SK-MEL-5 (cell line): ENCODE measurements at regions not wholly inside any gene's neighbourhood (a gene's known extent, or its start where the extent isn't known, plus 50 kb on each side); places are given as distances from the start of the nearest gene placed in this dataset.
"Not testable (repeated sequence)": the region's sequence is repeated elsewhere in the genome, so short reads cannot be mapped to it uniquely, and the experiment has no call there.

Experiments used
- DNase-seq: peaks from one replicate; pipeline ENCODE4 v3.0.0-alpha.2; 2016; ENCODE audit warnings: low read depth, low spot score
- in situ Hi-C: cut with HindIII; loops from 2 replicates; pipeline ENCODE4 v1.10.0; 2016; ENCODE audit warnings: low sequenced_read_pairs, high pct_unique_total_duplicates, low pct_unique_long_range_greater_than_20kb

DNA sequence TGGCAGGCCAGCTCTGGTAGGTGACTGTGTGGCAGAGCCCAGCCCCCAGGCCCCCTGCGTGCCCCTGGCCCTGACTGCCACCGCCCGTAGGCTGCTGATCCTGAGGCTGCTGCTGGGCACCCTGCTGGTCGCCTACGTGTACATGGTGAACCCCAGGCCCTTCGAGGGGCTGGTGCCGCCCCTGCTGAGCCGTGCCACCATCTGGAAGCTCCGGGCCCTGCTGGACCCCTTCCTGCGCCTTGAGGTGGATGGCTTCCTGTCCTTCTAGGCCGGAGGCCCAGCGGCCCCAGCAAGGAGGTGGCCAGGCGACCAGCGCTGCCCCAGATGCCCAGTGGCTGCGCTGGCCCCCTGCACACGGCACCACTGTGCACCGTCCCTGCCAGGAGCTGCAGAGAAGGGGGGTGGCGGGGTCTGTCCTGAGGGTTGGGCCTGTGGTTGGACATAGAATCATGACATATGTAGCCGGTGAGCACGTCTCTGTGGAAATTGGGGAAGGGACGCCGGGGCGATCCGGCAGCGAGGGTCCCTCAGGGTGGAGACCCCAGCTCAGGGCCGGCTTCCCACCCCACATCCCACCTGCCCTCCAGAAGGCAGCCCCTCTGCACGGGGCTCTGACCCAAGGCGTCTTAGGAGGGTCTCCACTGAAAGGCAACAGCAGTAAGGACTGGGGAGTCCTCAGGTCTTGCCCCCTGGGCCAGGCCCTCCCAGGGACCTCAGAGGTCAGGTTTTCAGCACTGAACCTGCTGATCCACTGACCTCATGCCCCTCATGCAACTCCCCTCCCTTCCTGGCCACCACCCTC is 185.4 kb downstream of the IGLL1 start:
- in situ Hi-C loops, result no loop called here
- DNase-seq, result no peak

DNA sequence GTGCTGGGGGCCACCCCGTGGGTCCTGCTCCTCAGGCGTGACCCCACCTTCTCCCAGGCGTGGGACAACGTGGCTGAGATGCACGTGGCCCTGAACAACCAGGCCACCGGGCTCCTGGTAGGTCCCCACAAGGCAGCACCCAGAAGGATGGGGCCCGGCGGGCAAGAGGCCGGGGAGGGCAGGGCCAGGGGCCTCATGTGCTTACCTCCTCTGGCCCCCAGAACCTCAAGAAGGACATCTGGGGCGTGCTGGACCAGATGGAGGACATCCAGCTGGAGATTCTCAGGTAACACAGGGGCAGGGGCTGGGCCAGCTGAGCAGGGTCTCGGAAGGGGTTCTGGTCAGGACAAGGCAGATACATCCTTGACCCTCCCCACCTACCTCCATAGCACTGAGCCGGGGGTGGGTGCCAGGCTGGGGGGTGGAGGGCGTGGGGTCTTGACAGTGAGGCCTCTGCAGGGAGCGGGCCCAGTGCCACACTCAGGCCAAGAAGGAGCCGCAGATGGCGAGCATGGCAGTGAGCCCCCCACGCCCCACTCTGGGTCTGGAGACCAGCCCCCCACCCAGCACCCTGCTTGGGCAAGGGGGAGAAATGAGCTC is 186.3 kb downstream of the IGLL1 start:
- DNase-seq, result no peak
- in situ Hi-C loops, result no loop called here

DNA sequence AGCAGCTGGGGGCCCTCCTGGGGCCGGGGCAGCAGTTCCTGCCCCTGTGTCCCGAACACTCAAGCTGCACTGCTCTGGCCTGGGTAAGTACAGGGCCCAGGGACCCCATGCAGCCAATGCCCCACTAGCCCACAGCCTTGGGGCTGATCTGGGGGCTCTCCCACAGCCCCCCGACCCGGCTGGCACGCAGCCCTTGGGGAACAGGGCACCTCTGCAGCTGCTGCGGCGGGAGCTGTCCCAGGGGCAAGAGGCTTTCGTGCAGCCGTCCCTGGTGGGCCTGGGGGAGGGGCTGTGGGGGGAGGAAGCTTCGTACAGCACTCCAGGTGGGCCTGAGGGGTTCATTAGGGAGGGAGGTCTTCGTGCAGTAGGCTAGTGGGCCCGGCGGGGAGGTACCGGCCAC is 186.9 kb downstream of the IGLL1 start:
- in situ Hi-C loops, DNase-seq: not testable (repeated sequence)

DNA sequence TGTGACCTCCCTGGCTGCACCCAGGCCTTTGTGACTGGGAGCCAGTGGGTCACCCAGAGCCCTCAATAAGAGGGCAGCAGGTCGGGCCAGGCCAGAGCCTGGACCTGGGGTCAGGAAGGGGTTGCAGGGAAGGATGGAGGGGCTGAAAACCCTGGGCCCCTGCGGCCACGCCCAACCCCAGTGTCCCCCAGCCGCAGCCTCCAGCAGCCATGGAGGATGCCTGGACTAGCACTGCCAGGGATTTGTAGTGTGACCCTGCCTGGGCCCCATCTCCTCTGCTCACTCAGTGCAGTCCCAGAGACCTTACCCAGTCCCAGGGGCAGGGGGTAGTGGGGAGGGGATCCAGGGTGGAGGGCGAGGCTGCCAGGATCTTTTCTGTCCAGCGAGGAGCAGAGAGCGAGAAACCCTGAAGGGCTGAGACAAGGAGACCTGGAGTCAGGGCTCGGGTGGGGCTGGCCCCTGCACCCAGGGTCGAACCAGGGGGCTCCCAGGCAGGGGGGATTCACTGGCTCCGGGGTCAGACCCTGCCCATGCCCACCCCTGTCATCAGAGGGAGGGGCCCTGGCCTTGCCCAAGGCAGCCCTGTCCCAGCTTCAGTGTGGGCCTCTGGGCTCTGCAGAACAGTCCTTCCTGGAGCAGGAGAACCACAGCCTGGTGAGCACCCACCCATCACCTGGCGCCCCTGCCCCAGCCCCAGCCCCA is 187.5 kb downstream of the IGLL1 start:
- no peak for DNase-seq
- in situ Hi-C loops, result no loop called here

DNA sequence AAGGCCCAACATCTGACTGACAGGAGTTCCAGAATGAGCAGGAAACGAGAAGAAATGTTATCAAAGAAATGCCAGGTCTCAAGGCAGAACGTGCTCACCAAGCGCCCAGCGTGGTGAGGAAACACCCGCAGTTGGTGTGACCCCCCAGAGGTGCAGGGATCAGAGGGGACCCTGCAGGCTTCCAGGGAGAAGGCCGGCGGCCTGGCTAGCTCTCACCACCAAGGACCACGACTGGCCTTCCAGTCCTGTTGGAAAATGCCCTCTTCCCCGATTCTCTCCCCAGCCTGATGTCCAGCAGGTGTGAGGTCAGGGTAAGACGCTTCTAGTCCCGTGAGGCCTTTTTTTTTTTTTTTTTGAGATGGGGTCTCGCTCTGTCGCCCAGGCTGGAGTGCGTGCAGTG is 189.1 kb downstream of the IGLL1 start:
- in situ Hi-C loops, result no loop called here
- no peak for DNase-seq

DNA sequence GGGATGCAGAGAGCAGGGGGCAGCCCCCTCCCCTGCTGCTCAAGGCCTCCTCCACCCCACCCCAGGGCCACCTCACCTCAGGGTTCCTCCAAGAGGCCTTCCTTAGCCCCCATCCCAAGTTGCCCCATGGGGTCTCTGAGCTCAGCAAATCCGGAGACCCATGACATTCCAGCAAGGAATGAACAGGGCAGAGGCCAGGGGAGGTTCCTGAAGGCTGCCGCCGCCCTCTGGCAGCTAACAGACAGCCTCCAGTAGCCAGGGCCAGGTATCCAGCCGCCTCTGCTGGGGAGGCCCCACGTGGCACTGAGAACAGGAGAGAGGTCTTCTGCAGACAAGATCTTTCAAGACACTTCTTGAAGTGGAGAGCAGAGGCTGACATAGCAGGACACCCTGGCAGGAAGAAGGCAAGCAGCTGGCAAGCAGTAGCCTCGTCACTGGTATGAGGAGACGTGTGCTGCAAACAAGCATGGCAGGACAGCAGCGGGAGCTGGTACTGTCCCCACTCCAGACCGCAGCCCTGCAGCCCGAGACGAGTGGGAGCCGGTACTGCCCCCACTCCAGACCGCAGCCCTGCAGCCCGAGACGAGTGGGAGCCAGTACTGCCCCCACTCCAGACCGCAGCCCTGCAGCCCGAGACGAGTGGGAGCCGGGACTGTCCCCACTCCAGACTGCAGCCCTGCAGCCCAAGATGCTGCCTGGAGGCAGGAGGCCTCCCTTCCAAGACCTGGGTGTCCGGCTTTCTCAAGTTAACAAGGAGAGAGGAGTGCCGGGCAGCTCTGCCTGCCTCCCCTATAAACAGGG is 190.6 kb downstream of the IGLL1 start:
- in situ Hi-C loops, result no loop called here
- DNase-seq, result no peak

DNA sequence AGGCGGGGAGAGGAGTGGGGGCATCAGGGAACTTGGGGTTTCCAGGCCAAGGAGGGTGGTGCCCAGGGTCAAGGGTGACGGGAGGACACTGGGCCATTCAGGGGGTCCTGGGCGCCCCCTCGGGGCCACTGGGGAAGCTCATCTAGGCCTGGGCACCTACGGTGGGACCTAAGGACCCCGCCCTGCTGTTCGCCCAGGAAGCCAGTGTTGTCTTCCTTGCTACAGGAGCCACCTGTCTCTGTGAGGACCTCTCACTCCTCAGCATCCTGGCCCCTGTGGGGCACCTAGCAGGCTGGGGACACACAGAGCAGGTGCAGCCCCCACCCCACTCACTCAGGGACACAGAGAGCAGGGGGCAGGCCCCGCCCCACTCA is 191.6 kb downstream of the IGLL1 start:
- in situ Hi-C loops, result no loop called here
- no peak for DNase-seq

DNA sequence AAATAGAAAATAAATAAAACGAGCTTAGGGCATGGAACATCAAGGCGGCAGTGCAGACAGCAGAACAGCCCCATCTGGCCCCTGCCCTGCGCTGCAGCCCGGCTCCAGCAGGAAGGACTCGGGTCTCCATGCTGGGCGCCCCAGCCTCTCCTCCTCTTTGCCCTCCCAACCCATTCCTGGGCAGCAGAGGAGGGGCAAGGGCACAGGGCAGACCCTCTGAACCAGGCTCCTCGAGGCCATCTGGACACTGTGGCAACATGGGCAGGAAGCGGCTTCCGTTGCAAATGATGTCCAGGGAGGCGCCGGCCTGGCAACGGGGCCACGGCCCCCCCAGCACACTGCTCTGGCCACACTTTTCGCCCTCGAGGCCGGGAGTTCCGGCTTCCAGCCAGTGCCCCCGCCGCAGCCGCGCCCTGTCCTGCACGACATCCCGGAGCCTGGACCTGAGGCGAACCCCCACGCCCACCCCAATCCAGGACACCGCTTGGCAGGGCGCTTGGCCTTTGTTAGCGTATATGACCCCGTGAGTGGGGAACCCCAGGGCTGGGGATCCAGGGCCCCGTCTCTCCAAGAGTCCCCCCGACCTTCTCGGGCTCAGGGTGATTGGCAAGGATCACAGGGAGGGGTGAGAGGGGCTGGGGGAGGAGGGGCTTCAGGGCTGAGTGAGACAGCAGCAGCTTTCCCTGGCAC is 192.1 kb downstream of the IGLL1 start:
- in situ Hi-C loops, result no loop called here
- no peak for DNase-seq

DNA sequence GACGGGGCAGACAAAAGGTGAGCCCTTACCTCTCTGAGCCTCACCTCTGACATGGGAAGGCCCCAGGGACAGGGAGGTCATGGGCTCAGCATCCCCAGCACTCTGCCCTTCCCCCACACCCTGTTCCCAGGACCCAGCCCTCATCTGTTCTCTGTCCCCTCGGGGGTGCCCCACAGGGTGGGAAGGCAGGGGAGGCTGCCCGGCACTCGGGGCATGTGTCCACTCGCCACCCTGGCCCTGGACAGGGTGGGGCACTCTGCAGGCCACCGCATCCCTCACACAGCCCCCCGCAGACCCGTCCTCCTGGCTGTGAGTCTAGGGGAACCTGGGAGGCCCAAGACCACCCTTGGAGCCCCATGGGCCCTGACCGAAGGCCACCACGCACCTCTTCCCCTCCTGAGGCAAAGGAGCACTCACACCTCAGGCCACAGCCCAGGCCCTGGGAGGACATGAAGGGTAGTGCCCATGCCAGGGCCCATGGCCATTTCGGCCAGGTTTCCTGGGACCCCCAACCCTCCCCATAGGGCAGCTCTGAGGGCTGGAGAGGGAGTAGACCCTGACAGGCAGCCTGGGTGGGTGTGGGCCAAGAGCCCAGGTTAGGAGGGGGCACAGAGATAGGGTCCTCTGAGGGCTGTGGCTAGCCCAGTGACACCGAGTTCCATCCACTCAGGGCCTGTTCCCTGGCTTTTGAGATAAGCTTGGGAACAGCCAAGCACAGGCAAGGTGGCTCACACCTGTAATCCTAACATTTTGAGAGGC is 193.1 kb downstream of the IGLL1 start:
- in situ Hi-C loops, result no loop called here
- DNase-seq, result no peak

DNA sequence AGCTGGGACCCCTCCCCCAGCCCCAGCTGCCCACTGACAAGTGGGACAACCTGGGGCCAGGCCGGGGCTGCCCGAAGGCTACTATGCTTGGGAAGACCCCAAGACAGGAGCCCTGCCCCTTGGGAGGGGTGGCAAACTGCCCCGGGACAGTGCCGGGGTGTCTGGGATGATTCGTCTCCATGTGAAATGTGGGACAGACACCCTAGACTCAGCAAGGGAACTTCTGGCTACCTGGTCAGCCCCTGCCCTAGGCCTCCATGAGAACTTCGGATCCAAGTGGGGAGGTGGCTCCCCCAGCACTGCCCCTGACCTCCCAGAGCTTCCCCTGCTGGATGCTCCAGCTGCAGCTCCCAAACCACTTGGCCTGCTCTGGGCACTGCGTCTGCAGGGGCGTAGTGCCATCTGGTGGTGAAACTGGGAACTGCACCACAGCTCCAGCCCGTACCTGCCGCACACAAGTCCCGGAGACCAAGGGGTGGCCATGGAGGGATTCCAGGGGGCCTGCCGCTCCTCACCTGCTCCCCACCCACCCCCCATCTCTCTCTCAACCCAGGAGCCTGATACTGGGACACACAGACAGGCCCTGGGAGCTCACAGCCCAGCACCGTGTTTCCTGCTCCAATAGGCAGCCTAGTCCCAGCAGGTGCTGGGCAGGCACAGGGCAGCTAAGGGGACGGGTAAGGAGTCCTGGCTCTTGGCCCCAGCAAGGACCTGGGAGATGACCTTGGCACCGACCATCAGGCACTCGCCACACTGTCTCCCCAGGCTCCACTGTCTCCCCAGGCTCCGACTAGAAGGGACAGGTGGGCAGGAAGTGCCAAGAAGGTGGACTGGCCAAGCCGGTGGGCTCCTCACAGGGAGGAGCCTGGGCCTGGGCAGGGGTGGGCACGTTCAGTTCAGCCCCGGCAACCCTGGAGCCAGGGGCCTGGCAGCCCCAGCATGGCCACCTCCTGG is 194.1 kb downstream of the IGLL1 start:
- DNase-seq, result peak; percentile 83
- in situ Hi-C loops, result no loop called here

DNA sequence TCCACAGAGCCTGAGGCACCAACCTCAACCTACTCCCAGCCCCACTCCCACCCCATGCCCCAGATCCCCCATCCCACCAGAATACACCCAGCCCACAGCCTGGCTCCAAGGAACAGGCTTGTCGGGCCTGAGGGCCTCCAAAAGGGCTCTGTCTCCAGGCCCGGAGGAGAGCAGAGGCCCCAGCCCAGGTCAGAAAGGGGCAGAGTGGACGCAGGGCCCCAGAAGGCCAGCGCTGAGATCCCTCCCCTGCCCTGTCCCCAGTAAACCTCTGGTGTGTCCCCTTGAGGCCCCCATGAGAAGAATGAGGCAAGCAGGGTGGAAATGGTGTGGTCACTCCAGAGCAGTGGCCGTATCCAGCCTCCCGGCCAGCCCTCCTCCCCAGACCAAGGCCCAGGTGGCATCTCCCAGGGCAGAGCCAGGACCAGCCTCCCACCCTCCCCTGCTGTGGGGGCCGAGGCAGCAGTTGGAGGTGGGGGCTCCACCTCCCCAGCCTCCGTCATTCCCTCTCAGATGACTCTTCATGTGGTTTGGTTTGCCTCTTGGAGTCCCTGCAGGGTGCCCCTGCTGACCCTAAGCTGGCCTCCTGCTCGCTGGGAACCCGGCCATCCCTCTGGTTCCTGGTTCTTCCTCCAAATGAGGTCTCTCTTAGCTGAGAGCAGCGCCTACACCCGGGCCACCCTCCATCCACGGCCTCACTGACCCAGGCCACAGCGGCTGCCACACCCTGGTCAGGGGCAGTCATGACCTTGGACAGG is 195.0 kb downstream of the IGLL1 start:
- DNase-seq, result no peak
- in situ Hi-C loops, result no loop called here

DNA sequence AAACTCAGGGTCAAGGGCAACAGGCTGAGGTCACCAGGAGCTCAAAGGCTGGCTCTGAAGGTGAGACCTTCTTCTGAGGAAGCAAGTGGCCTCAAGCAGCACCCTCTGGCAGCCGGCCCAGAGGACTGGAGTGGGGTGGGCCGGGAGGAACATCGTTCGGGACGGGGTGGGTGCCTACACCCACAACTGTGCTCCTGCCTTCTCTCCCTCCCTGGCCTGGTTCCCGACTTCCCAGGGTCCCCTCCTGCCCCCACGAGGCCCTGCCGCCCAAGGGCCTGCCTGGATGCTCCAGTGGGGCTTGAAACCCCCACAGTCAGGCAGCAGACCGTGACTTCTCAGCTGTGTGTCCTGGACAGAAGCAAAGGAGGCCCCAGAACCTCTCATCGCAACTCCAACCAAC is 195.7 kb downstream of the IGLL1 start:
- no peak for DNase-seq
- in situ Hi-C loops, result no loop called here

DNA sequence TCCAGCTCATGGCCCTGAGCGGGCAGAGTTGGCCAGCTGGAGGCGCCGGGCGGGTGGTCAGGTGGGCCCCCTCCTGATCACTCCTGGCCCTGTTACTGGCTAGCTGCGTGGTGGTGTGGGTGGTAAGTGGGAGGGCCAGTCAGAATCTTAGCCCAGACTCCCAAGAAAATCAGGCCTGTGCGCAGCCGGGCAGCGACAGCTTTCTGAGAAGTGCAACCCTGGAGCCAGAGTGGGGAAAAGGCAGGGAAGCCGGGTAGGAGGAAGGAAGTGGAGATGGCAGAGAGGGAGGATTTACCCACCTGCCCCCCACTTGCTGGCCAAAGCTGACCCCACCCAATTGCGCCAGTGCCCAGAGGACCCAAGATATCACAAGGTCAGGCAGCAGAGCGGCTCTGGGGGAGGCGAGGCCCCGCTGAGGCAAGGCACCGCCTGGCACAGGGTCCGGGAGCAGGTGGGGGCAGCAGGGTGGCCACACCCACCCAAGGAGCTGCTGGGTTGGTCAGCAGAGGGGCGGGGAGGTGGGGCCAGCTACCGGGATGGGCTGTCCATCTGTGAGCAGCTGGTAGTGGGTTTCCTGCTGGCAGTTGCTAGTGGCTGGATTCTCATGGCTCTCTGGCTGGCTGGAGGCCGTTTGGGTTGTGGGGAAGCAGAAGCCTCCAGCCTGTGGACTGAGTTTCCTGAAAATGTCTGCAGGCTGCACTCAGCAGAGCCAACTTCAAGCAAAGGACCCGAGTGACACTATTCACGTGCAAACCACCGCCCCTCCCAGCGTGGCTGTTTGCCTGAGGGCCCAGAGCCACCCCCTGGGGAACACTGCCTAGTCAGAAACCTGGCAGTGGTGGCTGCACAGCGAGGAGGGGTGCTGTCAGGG is 196.4 kb downstream of the IGLL1 start:
- in situ Hi-C loops, result no loop called here
- DNase-seq, result no peak

DNA sequence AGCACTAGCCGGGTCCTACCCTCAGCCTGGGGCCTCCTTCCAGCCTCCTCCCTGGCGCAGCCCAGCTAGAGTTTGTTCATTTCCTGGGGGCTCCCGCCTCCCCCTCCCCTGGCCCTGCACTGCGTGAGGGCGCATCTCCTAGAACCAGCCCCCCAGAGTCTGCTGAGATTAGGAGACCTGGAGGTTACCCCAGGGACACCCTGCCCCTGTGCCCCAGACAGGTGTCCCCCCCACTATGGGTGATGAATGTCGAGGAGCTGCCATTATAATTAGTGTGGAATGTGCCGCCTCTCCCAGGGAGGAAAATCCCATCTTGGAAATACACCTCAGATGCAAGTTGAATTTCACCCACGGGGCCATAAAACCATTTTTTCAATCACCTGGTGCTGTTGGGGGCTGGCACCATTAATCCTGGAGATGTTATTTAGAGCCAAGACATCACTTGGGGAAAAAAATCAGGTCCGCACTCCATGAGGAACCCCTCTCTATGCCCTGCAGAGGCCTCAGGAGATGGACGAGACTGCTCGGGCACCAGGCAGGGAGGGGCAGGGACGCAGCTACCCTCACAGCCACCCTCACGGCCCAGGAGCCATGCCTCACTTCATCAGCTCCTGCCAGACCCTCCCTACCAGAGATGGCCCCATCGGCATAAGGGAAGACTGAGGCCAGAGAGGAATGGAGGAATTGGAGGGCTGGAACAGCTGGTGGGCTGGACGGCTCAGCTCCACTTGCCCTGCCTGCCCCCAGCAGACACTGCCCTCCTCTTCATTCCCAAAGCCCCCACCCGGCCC is 197.5 kb downstream of the IGLL1 start:
- in situ Hi-C loops, result no loop called here
- DNase-seq, result no peak
